Naive thymus-derived CD8-positive, alpha-beta T cell (primary cell): ENCODE measurements at regions not wholly inside any gene's neighbourhood (a gene's known extent, or its start where the extent isn't known, plus 50 kb on each side); places are given as distances from the start of the nearest gene placed in this dataset.
A peak's percentile ranks its signal among the peaks of the same experiment; 100 is the strongest.

Experiments used
- ATAC-seq, 2 donors: fragments of 150-1000 bp; cut with Tn5 transposase in 1 of 2; sonication (Bioruptor Pico), chemical (Tn5 transposase) in 1 of 2; 1 replicate in 1 of 2; 2 replicates in 1 of 2; pipeline ENCODE4 v1.10.0; 2021; ENCODE audit warnings: mild to moderate bottlenecking in 2 of 2, moderate library complexity in 2 of 2
- POLR2A ChIA-PET: fragments of 350-600 bp; sonication (Branson Sonifier 250); formaldehyde crosslinking; loops from one replicate; lab custom pipeline; 2021; ENCODE audit warnings: antibody characterized with exemption; lab: Charles Lee
- DNase-seq, 10 donors: peaks; one replicate each; pipeline versions ENCODE4 v3.0.0 to v3.0.0-alpha.2; 2020 to 2022
- H3K27ac Mint-ChIP-seq, 10 donors: one replicate each; pipeline ENCODE4 v1.8.0; 2020 to 2022; ENCODE audit warnings: mild to moderate bottlenecking in 10 of 10, mixed read lengths in 10 of 10, moderate library complexity in 4 of 10, inconsistent platforms in 1 of 10
- H3K27me3 Mint-ChIP-seq, 5 donors: one replicate each; pipeline ENCODE4 v1.8.0; 2021 to 2022; ENCODE audit warnings: mixed read lengths in 5 of 5
- H3K36me3 Mint-ChIP-seq, 3 donors: one replicate each; pipeline ENCODE4 v1.8.0; 2020 to 2022; ENCODE audit warnings: mixed read lengths in 3 of 3, mild to moderate bottlenecking in 2 of 3, inconsistent platforms in 1 of 3
- H3K4me1 Mint-ChIP-seq, 4 donors: one replicate each; pipeline ENCODE4 v1.8.0; 2021 to 2022; ENCODE audit warnings: mixed read lengths in 4 of 4
- H3K4me3 Mint-ChIP-seq, 10 donors: one replicate each; pipeline ENCODE4 v1.8.0; 2020 to 2022; ENCODE audit warnings: mild to moderate bottlenecking in 10 of 10, mixed read lengths in 10 of 10, moderate library complexity in 6 of 10, inconsistent platforms in 1 of 10
- H3K9me3 Mint-ChIP-seq, 9 donors: one replicate each; pipeline ENCODE4 v1.8.0; 2020 to 2022; ENCODE audit warnings: mixed read lengths in 9 of 9, mild to moderate bottlenecking in 3 of 9, inconsistent platforms in 1 of 9, moderate library complexity in 1 of 9

DNA sequence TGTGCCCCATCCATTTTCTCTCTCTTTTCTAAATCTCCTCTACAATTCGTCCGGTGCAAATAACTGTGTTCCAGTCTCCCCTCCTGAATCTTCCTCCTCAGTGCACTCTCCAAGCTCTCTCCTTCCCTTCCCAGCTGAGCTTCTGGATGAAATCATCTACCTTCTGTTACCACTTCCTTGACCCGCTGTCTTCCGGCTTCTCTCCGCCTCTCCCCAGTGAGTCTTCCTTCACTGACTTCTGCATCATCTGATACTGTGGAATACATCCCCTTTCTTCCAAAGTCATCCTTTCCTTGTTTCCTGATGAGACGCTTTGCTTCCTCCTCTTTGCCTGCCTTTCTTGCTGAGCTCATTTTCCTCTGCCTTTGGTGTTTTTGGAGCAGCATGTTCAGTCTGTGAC lies 96.9 kb downstream of the MAB21L3 start:
- Mint-ChIP-seq H3K4me3 (no peak overlapping the region), H3K36me3 (peaks cover 0 to 12% (median 4%) of the 10 kb centered on the region in 3 donors), H3K27me3 (peaks cover 0 to 7% (median 2%) of the 10 kb centered on the region in 5 donors), H3K4me1 (no peaks in the 10 kb centered on the region), H3K9me3 (peaks cover 0 to 11% (median 3%) of the 10 kb centered on the region in 9 donors), H3K27ac (no peak overlapping the region)
- ATAC-seq (no peak), DNase-seq (no peak)
- POLR2A ChIA-PET: interaction anchor here (0.6 kb wide), 1 partner anchor 11 kb away, joined by 6 read pairs; no protein-coding TSS in a partner anchor

DNA sequence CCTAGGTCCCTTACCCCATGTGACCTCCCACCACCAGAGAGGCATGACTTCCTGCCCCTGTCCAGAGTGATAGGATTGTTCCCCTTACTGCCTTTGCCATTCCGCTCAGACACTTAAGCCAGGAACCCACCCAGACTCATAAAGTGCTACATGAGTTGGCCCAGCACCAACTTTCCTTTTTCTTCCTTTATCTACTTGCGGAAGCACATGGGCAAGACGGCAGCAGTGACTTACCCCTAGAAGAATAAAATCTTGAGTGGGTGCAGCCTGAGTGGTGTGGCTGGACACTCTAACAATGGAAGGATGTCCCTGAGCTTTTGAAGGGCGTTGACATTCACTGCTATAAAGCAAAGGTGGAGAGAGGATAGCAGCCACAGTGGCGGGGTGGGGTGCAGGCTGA lies 100.1 kb downstream of the MAB21L3 start:
- POLR2A ChIA-PET: no interaction called here
- H3K27me3 Mint-ChIP-seq: peaks cover 0 to 4% (median 0%) of the 10 kb centered on the region in 5 donors
- no peak overlapping the region for H3K27ac Mint-ChIP-seq
- H3K9me3 Mint-ChIP-seq: no peaks in the 10 kb centered on the region
- no peaks in the 10 kb centered on the region for H3K36me3 Mint-ChIP-seq
- DNase-seq: no peak
- ATAC-seq: no peak
- H3K4me1 Mint-ChIP-seq: no peaks in the 10 kb centered on the region
- no peak overlapping the region for H3K4me3 Mint-ChIP-seq

DNA sequence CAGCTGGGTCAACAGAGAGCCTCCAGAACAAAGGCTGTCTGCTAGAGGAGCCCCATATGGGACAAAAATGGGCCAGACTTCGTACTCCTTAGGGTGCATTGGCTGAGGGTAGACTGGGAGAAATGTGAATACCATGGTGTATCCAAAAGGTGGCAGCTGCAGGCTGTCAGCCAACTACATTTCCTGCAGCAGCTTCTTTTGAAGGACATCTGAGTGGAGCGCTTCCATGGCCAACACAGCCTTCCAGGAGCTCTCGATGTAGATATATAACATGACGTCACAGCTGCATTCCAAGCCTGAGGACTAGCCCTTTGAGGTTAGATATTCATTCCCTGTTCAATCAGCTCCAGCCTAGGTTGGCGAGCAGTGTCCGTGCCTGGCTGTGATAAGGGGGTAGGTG lies 107.7 kb downstream of the MAB21L3 start:
- no peak for DNase-seq
- POLR2A ChIA-PET: no interaction called here
- Mint-ChIP-seq H3K4me3 (no peak overlapping the region), H3K27ac (peak overlapping the region in 1 of 10 donors; percentile 51), H3K4me1 (no peaks in the 10 kb centered on the region), H3K9me3 (no peaks in the 10 kb centered on the region), H3K27me3 (no peaks in the 10 kb centered on the region), H3K36me3 (no peaks in the 10 kb centered on the region)
- ATAC-seq: no peak

DNA sequence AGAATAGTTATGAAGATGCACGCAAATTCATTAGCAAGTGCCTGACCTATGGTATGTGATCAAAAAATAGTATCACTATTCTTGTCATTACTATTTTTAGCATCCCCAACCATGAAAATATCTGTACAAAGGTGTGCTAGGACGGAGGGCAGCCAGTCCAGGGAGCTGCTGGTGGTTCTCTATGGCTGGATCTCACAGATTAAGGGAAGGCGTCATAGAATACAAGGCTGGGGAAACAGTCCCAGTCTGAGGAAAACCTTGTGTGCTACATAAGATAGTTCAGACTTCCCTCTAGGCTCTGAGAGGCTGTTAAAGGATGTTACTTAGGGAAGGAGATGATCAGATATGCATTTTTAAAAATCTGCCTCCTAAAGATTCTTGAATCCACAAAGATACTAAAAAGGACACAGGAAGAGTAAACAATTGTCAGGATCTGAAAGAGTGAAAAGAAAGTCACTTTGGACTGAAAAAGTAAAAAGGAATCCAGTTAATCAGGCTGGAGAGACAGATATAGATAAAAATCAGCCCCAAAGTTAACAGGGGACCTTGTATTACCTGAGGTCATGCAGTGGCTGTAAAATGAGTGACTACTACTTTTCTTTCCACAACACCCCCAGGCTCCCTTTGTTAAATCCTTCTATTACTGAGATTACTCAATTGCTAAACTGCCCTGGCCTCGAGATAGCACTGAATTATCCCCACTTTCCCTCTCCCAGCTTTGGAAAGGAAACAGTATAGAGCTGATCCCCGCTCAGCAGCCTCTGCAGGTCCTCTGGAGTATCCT lies 108.6 kb downstream of the MAB21L3 start:
- H3K4me1 Mint-ChIP-seq: no peaks in the 10 kb centered on the region
- ATAC-seq (no peak), DNase-seq (no peak)
- no peaks in the 10 kb centered on the region for H3K9me3 Mint-ChIP-seq
- no peaks in the 10 kb centered on the region for H3K27me3 Mint-ChIP-seq
- H3K4me3 Mint-ChIP-seq: no peak overlapping the region
- POLR2A ChIA-PET: no interaction called here
- H3K27ac Mint-ChIP-seq: peak overlapping the region in 1 of 10 donors; percentile 51
- no peaks in the 10 kb centered on the region for H3K36me3 Mint-ChIP-seq

DNA sequence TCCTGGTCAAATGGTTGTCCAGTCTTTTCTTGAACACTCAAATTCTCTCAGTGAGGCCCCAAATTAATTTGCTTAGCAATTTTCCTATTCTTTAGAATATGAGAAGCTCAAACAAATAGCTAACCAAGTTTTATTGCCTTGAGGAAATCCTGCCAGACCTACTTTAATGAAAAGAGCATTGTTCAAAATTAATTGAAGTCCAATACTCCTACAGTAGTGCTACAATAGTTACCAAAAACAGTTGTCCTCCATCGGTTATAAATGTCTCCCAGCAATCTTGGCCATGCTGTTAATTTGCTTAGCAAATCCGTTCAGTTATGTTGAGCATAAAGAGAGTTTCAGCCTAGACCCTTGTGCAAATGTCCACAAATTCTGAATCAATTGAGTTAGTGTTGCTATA lies 112.9 kb downstream of the MAB21L3 start:
- no peaks in the 10 kb centered on the region for H3K9me3 Mint-ChIP-seq
- POLR2A ChIA-PET: no interaction called here
- no peak for DNase-seq
- H3K36me3 Mint-ChIP-seq: no peaks in the 10 kb centered on the region
- no peak overlapping the region for H3K4me3 Mint-ChIP-seq
- ATAC-seq: no peak
- no peaks in the 10 kb centered on the region for H3K27me3 Mint-ChIP-seq
- no peak overlapping the region for H3K27ac Mint-ChIP-seq
- H3K4me1 Mint-ChIP-seq: no peaks in the 10 kb centered on the region

DNA sequence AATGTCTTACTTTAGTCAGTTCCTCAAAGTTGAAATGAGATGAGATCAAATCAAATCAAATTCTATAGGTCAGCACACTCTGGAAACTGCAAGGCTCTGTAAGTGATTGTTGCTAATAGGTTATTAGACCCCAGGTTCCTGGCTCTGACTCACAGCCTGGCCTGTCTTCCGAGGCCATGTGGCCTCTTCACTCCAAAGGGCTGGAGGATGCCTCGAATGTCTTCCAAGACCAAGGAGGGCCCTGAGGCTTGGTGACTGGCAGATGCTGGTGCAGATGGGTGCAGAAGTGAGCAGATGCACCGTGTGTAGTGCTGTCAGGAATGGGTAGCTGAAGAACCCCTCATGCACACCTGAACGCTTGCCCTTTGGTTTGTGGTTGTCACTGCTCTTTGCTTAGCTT lies 113.4 kb downstream of the MAB21L3 start:
- peak overlapping the region in 2 of 10 donors; percentile 9 to 10 for H3K27ac Mint-ChIP-seq

DNA sequence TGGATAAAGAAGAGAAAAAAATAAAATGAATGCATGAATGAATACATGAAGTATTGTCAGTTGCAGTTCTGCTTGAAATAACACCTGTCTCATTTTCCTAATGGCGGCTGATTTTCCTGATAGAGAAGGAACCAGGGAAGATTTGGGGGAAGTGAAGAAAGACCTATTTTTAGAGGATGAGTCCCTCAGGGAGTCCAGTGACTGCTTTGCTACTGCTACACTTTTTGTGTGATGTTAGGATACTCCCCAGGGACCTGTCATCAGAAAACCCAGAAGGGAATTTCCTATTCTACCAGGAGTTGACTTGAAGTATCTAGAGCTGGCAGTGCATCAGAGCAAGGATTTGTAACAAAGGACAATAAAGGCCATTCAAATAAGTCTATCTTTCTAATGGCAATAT lies 114.8 kb downstream of the MAB21L3 start:
- Mint-ChIP-seq H3K9me3 (no peaks in the 10 kb centered on the region), H3K27ac (no peak overlapping the region), H3K27me3 (no peaks in the 10 kb centered on the region), H3K36me3 (no peaks in the 10 kb centered on the region), H3K4me3 (no peak overlapping the region), H3K4me1 (peaks cover 3 to 11% (median 5%) of the 10 kb centered on the region in 4 donors)
- ATAC-seq (no peak), DNase-seq (no peak)
- POLR2A ChIA-PET: no interaction called here

More for the DNA sequence above, 113.4 kb downstream of the MAB21L3 start:
- no peaks in the 10 kb centered on the region for H3K9me3 Mint-ChIP-seq
- POLR2A ChIA-PET: no interaction called here
- H3K36me3 Mint-ChIP-seq: no peaks in the 10 kb centered on the region
- DNase-seq (no peak), ATAC-seq (no peak)
- H3K4me1 Mint-ChIP-seq: no peaks in the 10 kb centered on the region
- no peaks in the 10 kb centered on the region for H3K27me3 Mint-ChIP-seq
- no peak overlapping the region for H3K4me3 Mint-ChIP-seq

DNA sequence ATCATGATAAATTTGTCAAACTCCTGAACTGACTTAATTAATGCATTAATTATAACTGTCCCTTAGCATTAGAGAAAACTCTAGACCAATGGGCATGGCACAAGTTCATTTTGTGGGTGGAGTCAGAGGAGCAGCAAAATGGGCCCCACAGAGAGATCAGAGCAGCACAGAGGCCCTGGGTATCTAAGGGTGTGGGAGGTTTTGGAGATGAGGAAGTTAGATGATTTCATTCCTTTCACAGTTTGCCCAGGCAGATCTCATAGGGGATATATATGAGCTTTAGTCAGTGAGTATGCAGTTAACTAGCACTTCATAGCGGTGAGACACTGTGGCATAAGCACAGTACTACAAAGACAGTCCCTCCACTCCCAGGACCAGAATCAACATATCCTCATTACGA lies 117.3 kb downstream of the MAB21L3 start:
- H3K27ac Mint-ChIP-seq: peak overlapping the region in 1 of 10 donors; percentile 31
- H3K27me3 Mint-ChIP-seq: no peaks in the 10 kb centered on the region
- H3K9me3 Mint-ChIP-seq: no peaks in the 10 kb centered on the region
- peaks cover 10 to 20% (median 11%) of the 10 kb centered on the region in 4 donors for H3K4me1 Mint-ChIP-seq
- no peak overlapping the region for H3K4me3 Mint-ChIP-seq
- ATAC-seq (no peak), DNase-seq (no peak)
- POLR2A ChIA-PET: no interaction called here
- H3K36me3 Mint-ChIP-seq: no peaks in the 10 kb centered on the region

DNA sequence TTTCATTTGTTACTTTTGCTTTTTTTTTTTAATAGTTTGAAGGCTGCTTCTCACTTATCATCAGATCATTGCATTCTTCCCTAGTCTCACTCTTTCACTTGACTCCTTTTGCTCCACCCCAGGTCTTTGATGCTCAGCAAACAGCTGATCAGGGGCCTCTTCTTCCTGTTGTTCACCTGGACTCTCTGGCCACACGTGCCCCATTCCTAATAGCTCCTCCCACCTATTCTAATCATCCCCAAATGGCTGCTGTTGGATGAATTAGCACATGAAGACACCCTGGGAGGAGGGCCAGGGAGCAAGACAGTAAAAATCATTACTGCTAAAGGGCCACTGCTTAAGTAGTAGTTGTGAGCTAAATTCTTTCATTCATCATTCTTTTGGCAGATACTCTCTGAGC lies 119.5 kb downstream of the MAB21L3 start:
- Mint-ChIP-seq H3K4me3 (no peak overlapping the region), H3K9me3 (no peaks in the 10 kb centered on the region), H3K27ac (peak overlapping the region in 1 of 10 donors; percentile 43), H3K4me1 (peaks cover 12 to 20% (median 14%) of the 10 kb centered on the region in 4 donors), H3K36me3 (no peaks in the 10 kb centered on the region), H3K27me3 (no peaks in the 10 kb centered on the region)
- DNase-seq: no peak
- POLR2A ChIA-PET: interaction anchor here (0.5 to 0.7 kb wide), 2 partner anchors 39 to 136 kb away, joined by 3 read pairs; no protein-coding TSS in a partner anchor
- no peak for ATAC-seq

DNA sequence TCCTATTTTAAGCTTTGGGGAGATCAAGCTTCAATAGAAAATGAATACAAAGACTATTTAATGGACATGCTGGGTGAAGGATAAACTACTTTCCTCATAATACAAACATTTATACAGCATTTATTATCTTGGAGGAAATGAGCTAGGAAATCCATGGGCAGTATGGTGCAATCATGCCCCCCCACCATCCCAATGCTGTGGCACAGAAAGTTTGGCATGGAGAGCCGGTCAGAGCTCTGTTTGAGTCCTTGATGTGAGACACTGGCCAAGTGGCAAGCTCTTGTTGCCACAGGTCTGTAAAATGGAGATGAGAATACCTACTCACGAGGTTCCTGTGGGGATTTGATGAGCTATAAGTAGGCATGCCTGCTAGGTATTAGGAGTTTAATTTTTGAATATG lies 120.6 kb downstream of the MAB21L3 start:
- H3K9me3 Mint-ChIP-seq: no peaks in the 10 kb centered on the region
- ATAC-seq (no peak), DNase-seq (no peak)
- POLR2A ChIA-PET: interaction anchor here (0.9 kb wide), 1 partner anchor 142 kb away, joined by 3 read pairs; the partner anchor contains the start of gene ATP1A1
- no peaks in the 10 kb centered on the region for H3K27me3 Mint-ChIP-seq
- no peaks in the 10 kb centered on the region for H3K36me3 Mint-ChIP-seq
- H3K4me1 Mint-ChIP-seq: peaks cover 12 to 20% (median 14%) of the 10 kb centered on the region in 4 donors
- no peak overlapping the region for H3K4me3 Mint-ChIP-seq
- H3K27ac Mint-ChIP-seq: peak overlapping the region in 1 of 10 donors; percentile 48

DNA sequence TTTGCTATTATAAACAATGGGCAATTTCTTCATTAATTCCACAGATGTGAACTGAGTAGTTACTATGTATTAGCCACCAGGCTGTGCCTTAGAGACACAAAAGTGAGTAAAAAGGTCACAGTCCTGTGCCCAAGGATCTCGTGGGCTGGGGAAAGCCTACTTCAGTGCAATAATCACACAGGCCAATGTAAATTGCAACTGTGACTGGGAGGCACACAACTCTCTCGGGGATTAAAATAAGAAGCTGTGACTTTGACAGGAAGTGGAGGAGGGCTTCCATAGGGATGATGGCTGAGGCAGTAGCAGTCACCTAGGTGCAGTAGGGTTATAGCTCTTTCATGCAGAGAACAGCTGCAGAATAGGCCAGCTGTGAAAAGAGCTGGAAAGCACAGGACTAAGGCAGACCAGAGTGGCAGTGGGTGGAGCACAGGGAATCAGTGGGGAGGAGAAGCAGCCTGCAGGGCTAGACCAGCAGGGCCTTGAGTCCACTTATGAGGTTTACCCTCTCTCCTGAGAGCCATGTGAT lies 121.9 kb downstream of the MAB21L3 start:
- Mint-ChIP-seq H3K27ac (peak overlapping the region in 6 of 10 donors; percentile 19 to 85 (median 66)), H3K27me3 (no peaks in the 10 kb centered on the region), H3K36me3 (no peaks in the 10 kb centered on the region), H3K4me1 (peaks cover 12 to 20% (median 14%) of the 10 kb centered on the region in 4 donors), H3K9me3 (no peaks in the 10 kb centered on the region), H3K4me3 (peak overlapping the region in 2 of 10 donors; percentile 4 to 50)
- peak in 7 of 10 donors; percentile 2 to 56 (median 34) for DNase-seq
- POLR2A ChIA-PET: interaction anchor here (0.9 to 1.2 kb wide), 2 partner anchors 141 to 186 kb away, joined by 3 to 4 read pairs; no protein-coding TSS in a partner anchor
- peak; percentile 89 to 98 for ATAC-seq

DNA sequence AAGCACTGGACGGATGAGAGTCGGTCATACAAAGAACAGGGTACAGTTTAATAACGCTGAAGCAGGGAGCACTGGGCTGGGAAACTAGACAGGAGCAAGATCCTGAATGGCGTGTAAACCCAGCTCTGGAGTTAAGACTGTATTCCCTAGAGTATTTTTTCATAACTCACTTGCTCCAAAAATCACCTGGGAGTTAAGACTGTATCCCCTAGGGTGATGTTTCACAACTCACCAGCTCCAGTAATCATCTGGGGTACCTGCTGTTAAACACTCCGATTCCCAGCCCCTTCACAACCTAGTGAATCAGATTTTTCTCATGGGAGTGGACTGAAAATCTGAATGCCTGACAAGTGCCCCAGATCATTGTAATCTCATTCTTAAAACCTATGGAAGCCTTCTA lies 123.2 kb downstream of the MAB21L3 start:
- H3K27me3 Mint-ChIP-seq: no peaks in the 10 kb centered on the region
- no peaks in the 10 kb centered on the region for H3K9me3 Mint-ChIP-seq
- POLR2A ChIA-PET: interaction anchor here (1.1 kb wide), 1 partner anchor 91 kb away, joined by 3 read pairs; no protein-coding TSS in a partner anchor
- no peak overlapping the region for H3K4me3 Mint-ChIP-seq
- H3K27ac Mint-ChIP-seq: peak overlapping the region in 2 of 10 donors; percentile 28 to 42
- peaks cover 12 to 20% (median 14%) of the 10 kb centered on the region in 4 donors for H3K4me1 Mint-ChIP-seq
- H3K36me3 Mint-ChIP-seq: no peaks in the 10 kb centered on the region
- ATAC-seq (no peak), DNase-seq (no peak)

DNA sequence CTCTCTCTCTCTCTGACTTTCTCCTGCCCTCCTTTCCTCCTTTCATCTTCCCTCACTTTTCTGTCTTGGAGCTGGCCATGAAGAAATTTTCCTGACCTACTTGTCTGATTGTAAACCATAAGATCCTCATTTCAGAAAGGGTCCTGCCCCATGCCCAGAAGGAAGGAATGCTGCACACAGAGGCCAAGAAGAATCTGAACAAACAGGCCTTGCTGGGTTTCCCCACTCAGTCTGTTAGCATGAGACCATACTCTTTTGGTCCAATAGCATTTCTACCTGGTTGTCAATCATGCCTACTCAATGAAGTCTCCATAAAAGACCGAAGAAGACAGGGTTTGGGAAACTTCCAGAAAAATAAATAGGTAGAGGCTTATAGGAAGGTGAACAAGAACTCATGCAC lies 128.7 kb downstream of the MAB21L3 start:
- Mint-ChIP-seq H3K36me3 (no peaks in the 10 kb centered on the region), H3K27me3 (peaks cover 0 to 1% (median 0%) of the 10 kb centered on the region in 5 donors), H3K9me3 (no peaks in the 10 kb centered on the region), H3K27ac (peak overlapping the region in 2 of 10 donors; percentile 42 to 70), H3K4me1 (peaks cover 8 to 21% (median 14%) of the 10 kb centered on the region in 4 donors), H3K4me3 (no peak overlapping the region)
- ATAC-seq (no peak), DNase-seq (no peak)
- POLR2A ChIA-PET: no interaction called here
